Forelimb muscle (tissue), 1 donor: ENCODE measurements at regions not wholly inside any gene's neighbourhood (a gene's known extent, or its start where the extent isn't known, plus 50 kb on each side); places are given as distances from the start of the nearest gene placed in this dataset.
"Not testable (repeated sequence)": the region's sequence is repeated elsewhere in the genome, so short reads cannot be mapped to it uniquely, and the experiment has no call there.

Experiments
- DNase-seq: peaks from one replicate; pipeline ENCODE4 v3.0.0-alpha.2; 2013; ENCODE audit warnings: low read depth

DNA sequence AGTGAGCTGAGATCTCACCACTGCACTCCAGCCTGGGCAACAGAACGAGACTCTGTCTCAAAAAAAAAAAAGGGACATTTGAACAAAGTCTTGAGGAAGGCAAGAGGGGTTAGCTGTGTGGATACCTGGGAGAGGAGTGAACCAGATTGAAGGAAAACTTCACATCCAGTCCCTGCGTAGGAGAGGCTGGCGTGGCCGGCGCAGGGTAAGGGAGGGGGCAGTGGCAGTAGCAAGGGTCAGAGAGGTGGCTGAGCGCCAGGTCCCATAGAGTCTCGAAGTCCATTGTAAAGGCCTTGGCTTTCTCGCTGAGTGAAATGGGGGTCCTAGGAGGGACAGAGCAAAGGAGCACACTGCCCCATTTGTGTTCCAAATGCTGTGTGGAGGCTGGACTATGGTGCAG is 171.8 kb upstream of the WSCD1 start:
- DNase-seq, result no peak

DNA sequence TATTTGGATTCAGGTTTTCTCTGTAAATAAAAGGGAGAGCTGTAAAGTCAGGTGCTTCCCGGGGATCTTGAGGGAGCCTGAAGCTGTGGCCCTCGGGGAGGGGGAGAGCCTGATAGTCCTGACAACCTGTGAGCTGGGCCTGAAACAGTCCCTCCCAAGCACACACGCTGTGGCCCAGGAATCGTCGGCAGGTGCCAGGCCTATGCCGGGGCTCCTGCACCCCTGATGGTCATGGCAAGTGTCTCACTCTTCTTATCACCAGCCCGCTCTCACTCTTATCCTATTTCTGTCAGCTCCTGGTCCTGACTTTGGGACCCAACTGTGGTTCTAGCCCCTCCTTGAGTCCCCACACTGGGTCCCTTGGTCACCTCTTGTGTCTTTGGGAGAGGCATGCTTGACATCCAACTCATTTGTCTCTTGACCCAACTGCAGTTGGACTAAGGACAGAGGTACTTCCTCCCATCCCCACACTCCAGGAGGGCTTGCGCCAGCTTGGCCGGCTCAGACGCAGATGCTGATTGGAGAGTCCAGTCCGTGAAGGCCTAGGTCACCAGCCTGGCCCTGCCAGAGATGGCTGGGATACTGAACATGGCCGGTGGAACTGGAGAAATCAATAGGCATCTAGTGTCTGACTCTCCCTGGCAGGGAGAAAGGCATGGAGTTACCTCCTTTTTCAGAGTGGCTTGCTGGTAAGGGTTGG is 170.5 kb upstream of the WSCD1 start:
- DNase-seq, result no peak

GRCh38 chr17:5901731-5902130 is 168.4 kb upstream of the WSCD1 start:
- DNase-seq, result no peak

GRCh38 chr17:5902181-5903140 is 167.7 kb upstream of the WSCD1 start:
- no peak for DNase-seq

GRCh38 chr17:5911919-5912318 is 158.3 kb upstream of the WSCD1 start:
- no peak for DNase-seq

GRCh38 chr17:5913032-5913531 is 157.1 kb upstream of the WSCD1 start:
- DNase-seq, result no peak

GRCh38 chr17:5913641-5914040 is 156.5 kb upstream of the WSCD1 start:
- DNase-seq, result no peak

DNA sequence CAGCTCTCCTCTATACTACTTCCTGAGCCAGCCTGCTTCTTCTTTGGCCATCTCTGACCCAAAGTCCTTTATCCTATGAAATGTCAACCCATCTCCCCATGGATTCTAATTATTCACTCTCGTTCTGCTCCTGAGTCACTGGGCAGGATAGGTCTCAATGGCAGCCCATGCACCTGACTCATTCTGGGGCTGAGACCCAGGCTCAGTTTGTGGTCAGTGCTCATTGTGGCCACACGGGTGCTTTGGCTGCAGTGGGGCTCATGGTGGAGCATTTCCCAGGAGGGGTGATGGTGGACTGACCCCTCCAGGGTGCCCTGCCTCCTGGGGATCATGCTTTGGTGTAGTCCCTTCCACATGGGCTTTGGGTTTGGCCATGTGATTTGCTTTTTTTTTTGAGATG is 154.8 kb upstream of the WSCD1 start:
- DNase-seq, result no peak

- no peak for DNase-seq
These were observed 151.1 kb upstream of the WSCD1 start for GRCh38 chr17:5919089-5919488.

GRCh38 chr17:5921512-5922282 is 148.5 kb upstream of the WSCD1 start:
- no peak for DNase-seq

DNA sequence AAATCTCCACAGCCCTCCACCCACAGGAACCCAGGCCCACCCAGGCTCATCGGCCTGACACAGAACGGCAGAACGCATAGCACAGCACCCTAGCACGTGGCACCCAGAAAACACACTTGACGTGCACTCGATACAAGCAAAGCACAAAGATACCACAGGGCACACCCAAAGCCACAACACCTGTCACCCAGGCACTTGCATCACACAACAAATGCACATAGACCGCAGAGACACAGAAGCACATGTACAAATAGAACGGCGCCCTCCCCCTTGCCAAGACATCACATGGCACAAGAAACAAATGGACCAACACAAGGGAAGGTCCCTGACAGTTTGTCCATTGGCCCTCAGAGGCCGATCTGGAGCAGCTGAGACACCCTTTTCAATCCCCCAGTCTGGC is 147.7 kb upstream of the WSCD1 start:
- no peak for DNase-seq

DNA sequence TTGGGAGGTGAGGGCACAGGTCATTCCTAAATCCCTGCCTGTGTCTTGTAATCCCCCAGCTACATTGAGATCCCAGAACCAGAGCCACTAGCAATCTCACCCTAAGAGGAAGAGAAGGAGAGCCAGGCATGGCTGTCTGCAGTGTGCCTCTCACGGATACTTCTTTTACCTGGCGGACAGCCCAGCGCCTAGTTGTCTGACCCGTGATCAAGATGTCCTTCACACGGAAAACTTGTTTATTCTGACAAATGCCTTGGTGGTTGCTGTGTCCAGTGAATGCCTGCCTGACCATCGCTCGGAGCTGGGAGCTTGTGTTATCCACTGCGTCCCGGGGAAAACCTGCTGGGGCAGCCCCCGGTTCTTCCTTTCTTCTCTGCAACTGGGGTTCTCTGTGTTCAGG is 140.5 kb upstream of the WSCD1 start:
- DNase-seq, result no peak

DNA sequence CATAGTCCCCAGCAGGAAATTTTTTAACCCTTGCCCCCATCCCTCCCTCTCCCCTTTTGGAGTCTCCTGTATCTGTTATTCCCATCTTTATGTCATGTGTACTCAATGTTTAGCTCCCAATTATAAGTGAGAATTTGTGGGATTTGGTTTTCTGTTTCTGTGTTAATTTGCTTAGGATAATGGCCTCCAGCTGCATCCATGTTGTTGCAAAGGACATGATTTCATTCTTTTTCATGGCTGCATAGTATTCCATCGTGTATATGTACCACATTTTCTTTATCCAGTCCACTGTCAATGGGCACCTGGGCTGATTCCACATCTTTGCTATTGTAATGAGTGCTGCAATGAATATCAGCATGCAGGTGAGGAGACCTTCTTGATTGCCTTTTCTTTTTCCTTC is 139.6 kb upstream of the WSCD1 start:
- DNase-seq, result not testable (repeated sequence)

GRCh38 chr17:5931616-5932015 is 138.6 kb upstream of the WSCD1 start:
- DNase-seq, result no peak

- DNase-seq, result no peak
These were observed 136.7 kb upstream of the WSCD1 start for GRCh38 chr17:5933430-5933829.

- no peak for DNase-seq
These were observed 128.9 kb upstream of the WSCD1 start for GRCh38 chr17:5941258-5941657.

DNA sequence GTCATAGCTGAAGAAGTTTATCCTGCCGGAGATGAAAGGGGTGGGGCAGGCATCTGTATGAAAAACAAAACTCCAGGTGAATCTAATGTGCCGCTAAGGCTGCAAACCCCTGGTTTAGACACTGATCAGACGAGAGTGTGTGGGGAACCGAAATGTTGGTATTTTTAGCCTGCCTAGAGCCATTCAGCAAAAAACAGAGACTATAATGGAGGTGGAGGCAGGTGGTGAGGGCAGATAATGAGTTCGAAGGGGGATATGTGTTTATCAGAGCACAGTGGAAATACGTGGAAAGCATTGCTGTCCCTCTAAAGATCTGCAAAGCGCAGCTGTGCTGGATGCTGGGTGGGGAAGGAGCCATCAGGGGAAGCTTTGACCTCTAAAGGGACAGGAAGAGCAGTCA is 127.5 kb upstream of the WSCD1 start:
- DNase-seq, result no peak

GRCh38 chr17:5943232-5943631 is 126.9 kb upstream of the WSCD1 start:
- DNase-seq, result no peak

DNA sequence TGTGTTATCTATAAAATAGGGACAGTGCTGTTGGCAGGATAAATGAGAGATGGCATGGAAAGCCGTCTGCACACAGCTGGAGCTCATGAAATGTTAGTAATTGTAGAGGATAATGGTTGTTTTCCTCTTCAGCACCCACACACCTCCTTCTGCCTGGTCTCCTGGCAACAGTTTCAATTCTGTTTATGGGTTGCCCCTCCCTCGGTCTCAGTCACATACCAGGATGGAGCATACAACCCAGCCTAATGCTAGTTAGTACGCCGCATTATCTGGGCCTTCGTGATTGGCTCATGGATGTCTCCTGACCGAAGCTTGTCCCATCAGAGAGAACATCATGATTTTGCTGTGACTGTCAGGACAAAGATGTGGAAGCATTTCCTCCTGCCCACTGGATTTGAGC is 126.2 kb upstream of the WSCD1 start:
- no peak for DNase-seq

GRCh38 chr17:5947701-5948180 is 122.4 kb upstream of the WSCD1 start:
- no peak for DNase-seq

- DNase-seq, result no peak
These were observed 121.4 kb upstream of the WSCD1 start for GRCh38 chr17:5948811-5949210.

DNA sequence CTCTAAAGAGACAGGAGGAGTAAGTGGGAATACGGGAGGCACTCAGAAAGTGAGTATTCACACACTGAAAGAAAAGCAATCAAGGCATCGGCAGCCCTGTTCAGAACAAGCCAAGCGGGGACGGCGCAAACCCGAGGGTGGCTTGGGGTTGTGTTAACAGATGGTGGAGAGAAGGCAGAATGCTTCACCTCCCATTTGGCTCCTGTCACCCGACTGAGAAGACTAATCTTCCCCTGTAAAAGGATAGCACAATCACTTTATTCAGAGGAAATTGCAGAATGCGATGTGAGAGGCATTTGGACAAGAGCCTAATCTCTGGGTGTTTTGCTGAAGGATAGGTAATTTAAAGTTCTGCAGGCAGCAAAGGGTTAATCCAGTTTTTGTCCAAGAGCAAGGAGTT is 119.3 kb upstream of the WSCD1 start:
- no peak for DNase-seq
